ENCODE measurements at regions not wholly inside any gene's neighbourhood (a gene's known extent, or its start where the extent isn't known, plus 50 kb on each side); places are given as distances from the start of the nearest gene placed in this dataset.

DNA sequence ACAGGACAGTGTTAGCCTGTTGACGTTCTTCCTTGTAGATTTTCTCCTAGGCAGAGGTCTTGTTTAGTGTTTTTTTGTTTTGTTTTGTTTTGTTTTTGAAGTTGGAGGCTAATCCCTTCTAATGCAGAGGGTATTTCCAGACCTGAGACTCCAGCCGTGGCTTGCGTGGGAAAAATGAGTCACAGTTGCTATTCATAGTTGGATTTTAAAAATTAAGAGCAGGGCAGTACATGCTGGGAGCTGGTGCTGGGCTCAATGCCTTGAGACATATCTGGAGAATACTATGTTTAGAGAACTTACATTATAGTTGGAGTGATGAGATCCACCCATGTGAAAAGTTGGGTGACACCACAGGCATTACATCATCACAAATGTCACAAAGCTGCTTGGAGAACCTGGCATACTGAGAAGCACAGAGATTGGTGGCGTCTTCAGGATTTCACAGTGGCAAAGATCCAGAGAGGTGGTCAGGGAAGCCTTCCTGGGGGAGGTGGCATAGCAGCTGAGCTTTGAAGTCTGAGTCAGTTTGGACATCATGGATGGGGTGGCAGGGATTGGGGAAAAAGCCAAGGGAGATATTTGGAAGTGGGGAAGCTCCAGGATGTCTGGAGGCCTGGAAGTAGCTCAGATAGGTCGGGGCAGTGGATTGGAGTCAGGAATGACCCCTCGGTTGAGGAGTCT is 249.4 kb downstream of the LOXHD1 start:
- TF ChIP-seq FOXP2 (optimal IDR thresholded peaks at IDR 0.05; ENCODE audit: borderline replicate concordance, extremely low read depth, extremely low read length, insufficient read depth), result no peak
- TF ChIP-seq POLR2AphosphoS5 (IDR thresholded peaks at IDR 0.05; ENCODE audit: low read depth, low read length), result no peak
- no peak for TF ChIP-seq TAF1 (IDR thresholded peaks at IDR 0.05; ENCODE audit: borderline replicate concordance, insufficient read depth, low read length)
- TF ChIP-seq, protein P1, sequence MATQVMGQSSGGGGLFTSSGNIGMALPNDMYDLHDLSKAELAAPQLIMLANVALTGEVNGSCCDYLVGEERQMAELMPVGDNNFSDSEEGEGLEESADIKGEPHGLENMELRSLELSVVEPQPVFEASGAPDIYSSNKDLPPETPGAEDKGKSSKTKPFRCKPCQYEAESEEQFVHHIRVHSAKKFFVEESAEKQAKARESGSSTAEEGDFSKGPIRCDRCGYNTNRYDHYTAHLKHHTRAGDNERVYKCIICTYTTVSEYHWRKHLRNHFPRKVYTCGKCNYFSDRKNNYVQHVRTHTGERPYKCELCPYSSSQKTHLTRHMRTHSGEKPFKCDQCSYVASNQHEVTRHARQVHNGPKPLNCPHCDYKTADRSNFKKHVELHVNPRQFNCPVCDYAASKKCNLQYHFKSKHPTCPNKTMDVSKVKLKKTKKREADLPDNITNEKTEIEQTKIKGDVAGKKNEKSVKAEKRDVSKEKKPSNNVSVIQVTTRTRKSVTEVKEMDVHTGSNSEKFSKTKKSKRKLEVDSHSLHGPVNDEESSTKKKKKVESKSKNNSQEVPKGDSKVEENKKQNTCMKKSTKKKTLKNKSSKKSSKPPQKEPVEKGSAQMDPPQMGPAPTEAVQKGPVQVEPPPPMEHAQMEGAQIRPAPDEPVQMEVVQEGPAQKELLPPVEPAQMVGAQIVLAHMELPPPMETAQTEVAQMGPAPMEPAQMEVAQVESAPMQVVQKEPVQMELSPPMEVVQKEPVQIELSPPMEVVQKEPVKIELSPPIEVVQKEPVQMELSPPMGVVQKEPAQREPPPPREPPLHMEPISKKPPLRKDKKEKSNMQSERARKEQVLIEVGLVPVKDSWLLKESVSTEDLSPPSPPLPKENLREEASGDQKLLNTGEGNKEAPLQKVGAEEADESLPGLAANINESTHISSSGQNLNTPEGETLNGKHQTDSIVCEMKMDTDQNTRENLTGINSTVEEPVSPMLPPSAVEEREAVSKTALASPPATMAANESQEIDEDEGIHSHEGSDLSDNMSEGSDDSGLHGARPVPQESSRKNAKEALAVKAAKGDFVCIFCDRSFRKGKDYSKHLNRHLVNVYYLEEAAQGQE (IDR thresholded peaks at IDR 0.05; ENCODE audit: insufficient read depth in 1 of 2, low read depth in 2 of 2, low read length in 2 of 2), result no peak
- TF ChIP-seq SIN3A (IDR thresholded peaks at IDR 0.05; ENCODE audit: borderline replicate concordance, insufficient read depth, low read length), result no peak

DNA sequence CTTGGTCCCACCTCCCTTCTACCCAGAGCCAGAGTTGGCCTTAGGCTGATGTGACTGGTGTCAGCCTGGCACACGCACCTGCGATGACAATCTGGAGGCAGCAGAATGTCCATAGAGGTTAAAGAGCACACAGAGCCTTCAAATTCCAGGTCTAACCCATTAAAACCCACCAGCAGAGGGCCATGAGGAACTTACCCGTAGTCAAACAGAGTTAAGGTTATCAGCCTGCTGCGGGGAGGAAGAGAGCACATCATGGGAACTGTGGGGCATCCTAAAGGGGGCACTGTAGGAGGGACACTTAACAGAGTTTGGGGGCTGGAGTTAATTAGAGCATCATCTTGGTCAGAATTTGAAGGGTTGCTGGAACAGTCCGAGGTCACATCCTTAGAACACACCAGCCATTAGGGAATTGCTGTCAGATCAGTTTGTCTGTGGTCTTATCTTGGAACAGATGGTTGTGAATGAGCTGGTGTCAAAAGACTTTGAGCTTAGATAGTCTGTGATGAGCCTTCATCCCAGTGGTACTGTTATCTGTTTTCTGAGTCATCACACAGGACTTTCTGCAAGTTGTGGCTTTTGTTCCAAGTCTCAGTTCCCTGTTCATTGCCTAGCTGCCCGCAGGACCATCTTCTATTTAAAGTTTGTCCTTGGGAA is 248.6 kb downstream of the LOXHD1 start:
- TF ChIP-seq SIN3A (IDR thresholded peaks at IDR 0.05; ENCODE audit: borderline replicate concordance, insufficient read depth, low read length) (no peak), TAF1 (IDR thresholded peaks at IDR 0.05; ENCODE audit: borderline replicate concordance, insufficient read depth, low read length) (no peak), FOXP2 (optimal IDR thresholded peaks at IDR 0.05; ENCODE audit: borderline replicate concordance, extremely low read depth, extremely low read length, insufficient read depth) (no peak), POLR2AphosphoS5 (IDR thresholded peaks at IDR 0.05; ENCODE audit: low read depth, low read length) (no peak)
- TF ChIP-seq, protein P1 (IDR thresholded peaks at IDR 0.05; ENCODE audit: insufficient read depth in 1 of 2, low read depth in 2 of 2, low read length in 2 of 2), result no peak

DNA sequence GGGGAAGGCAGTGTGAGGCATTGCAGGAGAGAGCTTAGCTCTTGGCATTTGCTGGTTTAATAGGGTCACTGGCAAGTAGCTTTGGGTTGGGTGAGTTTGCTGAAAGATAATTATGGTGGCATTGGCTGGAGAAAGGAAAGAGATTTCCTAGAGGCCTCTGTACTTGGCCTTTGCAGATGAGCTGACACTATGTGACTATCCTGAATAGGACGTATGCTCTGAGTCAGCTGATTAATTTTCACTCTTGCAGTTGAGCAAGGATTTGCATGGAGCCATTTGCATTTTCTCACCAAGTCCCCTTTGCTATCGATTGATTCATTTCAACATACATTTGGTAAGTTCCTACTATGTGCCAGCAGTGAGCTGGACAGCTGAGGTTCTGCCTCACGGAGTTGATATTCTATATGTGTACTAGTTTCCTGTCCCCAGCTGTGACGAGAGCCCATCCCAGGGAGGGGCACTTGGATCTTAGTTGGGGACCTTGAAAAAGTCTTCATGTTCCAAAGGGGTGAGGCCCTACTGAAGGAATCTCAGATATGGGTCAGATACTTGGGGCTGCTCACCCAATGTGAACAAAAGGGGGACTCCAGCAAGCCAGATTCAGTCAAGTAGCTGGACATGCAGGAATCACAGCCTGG is 245.7 kb downstream of the LOXHD1 start:
- TF ChIP-seq FOXP2 (optimal IDR thresholded peaks at IDR 0.05; ENCODE audit: borderline replicate concordance, extremely low read depth, extremely low read length, insufficient read depth) (no peak), TAF1 (IDR thresholded peaks at IDR 0.05; ENCODE audit: borderline replicate concordance, insufficient read depth, low read length) (no peak), POLR2AphosphoS5 (IDR thresholded peaks at IDR 0.05; ENCODE audit: low read depth, low read length) (no peak), SIN3A (IDR thresholded peaks at IDR 0.05; ENCODE audit: borderline replicate concordance, insufficient read depth, low read length) (no peak)
- TF ChIP-seq, protein P1 (IDR thresholded peaks at IDR 0.05; ENCODE audit: insufficient read depth in 1 of 2, low read depth in 2 of 2, low read length in 2 of 2), result no peak

DNA sequence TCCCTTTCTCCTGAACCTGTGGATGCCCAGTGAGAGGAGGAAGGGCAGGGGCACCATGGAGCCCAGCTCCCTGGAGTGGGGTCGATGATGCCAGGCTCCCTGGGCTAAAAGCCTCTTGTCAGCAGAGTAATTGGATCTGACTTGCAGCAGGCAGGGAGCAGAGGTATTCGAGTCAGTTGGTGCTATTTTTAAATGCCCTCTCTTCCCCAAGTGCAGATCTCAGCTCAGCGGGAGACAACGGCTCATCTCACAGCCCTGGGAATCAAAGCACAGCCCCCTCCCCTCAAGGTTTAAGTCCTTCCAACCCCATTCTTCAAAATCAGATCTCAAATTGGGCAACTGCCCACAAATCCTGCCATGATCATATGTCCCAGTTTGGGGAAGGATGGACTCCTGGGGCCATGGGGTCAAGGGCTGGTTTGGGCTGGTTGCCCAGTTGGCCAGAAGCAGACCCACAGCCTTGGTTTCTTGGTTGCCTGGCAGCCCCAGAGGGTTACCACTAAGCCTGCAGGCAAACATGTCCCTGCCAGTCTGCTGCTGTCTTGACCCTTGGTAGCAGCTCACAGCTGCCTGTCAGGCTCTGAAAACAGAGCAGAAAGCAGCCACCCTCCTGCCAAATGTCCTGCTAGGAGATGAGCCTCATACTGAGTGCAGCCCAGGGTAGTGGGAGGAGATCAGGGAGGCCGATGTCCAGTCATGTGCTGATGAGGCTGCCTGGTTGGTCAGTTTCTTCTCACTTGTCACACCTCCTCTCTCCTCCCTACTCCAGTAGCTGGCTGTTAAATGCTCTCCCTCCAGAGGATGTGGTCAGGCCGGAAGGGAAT is 244.9 kb downstream of the LOXHD1 start:
- TF ChIP-seq SIN3A (IDR thresholded peaks at IDR 0.05; ENCODE audit: borderline replicate concordance, insufficient read depth, low read length) (no peak), POLR2AphosphoS5 (IDR thresholded peaks at IDR 0.05; ENCODE audit: low read depth, low read length) (peak; percentile 49; the same call in 1 of the 2 replicates), FOXP2 (optimal IDR thresholded peaks at IDR 0.05; ENCODE audit: borderline replicate concordance, extremely low read depth, extremely low read length, insufficient read depth) (no peak)

DNA sequence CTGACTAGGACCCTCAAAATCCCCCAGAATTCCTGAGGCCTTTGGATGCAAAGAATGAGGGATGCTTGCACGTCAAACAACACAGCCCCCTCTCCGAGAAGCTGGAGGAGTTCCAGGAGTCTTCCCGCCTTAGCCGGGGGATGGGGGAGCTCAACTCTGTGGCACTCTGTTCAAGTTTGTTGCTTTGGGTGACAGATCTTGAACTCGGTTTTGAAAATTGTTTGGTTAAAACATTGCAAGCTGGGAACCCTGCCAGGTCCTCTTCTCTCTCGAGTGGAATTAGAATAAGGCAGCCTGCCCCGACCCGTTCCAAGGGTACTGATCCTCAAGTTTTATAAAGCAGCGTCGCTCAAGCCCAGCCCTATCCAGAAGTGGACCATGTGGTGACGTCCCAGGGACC is 244.1 kb downstream of the LOXHD1 start:
- TF ChIP-seq POLR2AphosphoS5 (IDR thresholded peaks at IDR 0.05; ENCODE audit: low read depth, low read length), result no peak

All from PFSK-1 (cell line).